ENCODE measurements at regions not wholly inside any gene's neighbourhood (a gene's known extent, or its start where the extent isn't known, plus 50 kb on each side); places are given as distances from the start of the nearest gene placed in this dataset.
A peak's percentile ranks its signal among the peaks of the same experiment; 100 is the strongest.

- peak; percentile 74 to 76 for DNase-seq
Observed at GRCh38 chr18:34978953-34979608, 62.1 kb upstream of the MAPRE2 start.

DNA sequence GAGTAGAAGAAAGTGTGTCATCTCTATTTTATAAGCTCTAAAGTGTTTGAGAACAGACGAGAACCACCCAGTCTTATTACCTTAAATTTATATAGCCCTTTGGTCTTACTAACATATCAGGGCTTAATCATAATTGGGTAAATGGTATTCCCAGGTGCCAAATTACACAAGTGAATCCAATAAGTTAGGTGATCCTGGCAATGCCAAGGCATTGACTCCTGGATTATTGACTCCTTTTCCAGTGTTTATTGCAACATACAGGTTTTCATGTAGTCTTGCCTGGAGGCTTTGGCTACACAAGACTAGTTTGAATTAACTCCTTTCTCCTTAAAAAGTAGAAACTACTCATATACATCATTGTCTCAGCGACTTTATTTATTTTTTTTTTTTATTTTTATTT, 59.7 kb upstream of the MAPRE2 start:
- no peak for DNase-seq

- DNase-seq: no peak
Observed at GRCh38 chr18:34985963-34986362, 55.2 kb upstream of the MAPRE2 start.

DNA sequence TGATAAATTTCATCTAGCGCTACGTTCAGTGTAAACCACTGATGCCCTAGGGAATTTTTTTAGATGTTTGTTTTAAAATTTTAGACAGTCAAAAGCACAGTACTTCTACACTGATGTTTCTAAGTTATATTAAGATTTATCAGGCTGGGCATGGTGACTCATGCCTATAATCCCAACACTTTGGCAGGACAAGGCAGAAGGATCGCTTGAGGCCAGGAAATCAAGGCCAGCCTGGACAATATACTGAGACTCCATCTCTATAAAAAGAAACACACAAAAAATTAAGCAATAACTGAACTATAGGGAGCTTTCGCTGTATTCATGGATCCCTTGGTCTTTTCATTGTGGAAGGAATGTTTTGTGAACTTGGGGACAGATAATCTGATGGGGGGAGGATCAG, 50.6 kb upstream of the MAPRE2 start:
- no peak for DNase-seq

- DNase-seq: no peak
Observed at GRCh38 chr18:34991152-34991551, 50.1 kb upstream of the MAPRE2 start.

All from activated CD4-positive, alpha-beta T cell treated with anti-CD3 and anti-CD28 coated beads for 4 hours (primary cell).